Omental fat pad (tissue), 3 donors: ENCODE measurements at regions not wholly inside any gene's neighbourhood (a gene's known extent, or its start where the extent isn't known, plus 50 kb on each side); places are given as distances from the start of the nearest gene placed in this dataset.
"Not testable (repeated sequence)": the region's sequence is repeated elsewhere in the genome, so short reads cannot be mapped to it uniquely, and the experiment has no call there.

Source experiments
- ATAC-seq: fragments of 150-250 bp; one replicate; pipeline ENCODE4 v1.9.1; 2016; ENCODE audit warnings: mild to moderate bottlenecking, moderate library complexity; ENCODE audit not compliant: low FRiP score
- DNase-seq: peaks from one replicate; pipeline ENCODE4 v3.0.0-alpha.2; 2019; ENCODE audit warnings: low spot score
- CTCF ChIP-seq, 3 donors: fragments of 450-650 bp; IDR thresholded peaks; one replicate each; pipeline ENCODE4 v1.5.1; 2016 to 2017; ENCODE audit warnings: antibody characterized with exemption in 3 of 3, mild to moderate bottlenecking in 3 of 3, moderate library complexity in 2 of 3

DNA sequence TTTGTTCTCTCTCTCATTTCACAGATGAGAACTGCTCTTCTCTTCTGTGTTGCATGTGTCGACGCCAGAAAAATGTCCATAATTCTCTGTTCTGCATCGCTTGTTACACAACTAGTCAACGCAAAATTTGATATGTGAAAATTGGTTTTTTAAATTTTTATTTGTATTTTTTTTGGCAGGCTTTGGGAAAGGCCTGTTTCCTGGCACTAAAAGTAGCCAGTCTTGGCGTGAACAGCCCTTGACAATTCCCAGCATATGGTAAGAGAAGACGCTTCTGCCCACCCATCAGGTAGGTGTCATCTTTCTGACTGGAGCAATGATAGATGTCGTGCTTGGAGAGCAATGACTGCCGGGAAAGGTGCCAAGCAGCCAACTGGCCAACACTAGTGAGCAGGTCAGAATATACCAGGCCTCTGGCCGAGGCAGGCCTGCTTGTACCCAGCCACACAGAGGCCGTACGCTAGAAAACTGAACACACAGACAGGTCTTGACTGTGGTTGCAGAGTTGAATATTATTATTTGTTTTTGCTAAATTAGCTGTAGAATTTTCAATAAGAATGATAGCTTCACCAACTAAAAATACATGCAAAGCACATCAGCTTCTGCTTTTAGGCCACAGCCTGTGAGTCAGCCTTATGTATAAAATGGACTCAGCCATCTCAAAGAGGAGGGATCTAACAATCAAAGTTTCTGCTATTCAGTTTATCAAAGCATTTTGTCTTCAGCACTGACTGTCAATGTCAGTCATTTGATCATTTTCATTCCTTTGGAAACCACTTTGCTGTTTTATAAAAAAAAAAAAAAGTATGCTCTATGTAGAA is 837.5 kb downstream of the MCTP2 start:
- ATAC-seq: no peak
- TF ChIP-seq CTCF (IDR thresholded peaks at IDR 0.05): no peak
- DNase-seq: no peak

DNA sequence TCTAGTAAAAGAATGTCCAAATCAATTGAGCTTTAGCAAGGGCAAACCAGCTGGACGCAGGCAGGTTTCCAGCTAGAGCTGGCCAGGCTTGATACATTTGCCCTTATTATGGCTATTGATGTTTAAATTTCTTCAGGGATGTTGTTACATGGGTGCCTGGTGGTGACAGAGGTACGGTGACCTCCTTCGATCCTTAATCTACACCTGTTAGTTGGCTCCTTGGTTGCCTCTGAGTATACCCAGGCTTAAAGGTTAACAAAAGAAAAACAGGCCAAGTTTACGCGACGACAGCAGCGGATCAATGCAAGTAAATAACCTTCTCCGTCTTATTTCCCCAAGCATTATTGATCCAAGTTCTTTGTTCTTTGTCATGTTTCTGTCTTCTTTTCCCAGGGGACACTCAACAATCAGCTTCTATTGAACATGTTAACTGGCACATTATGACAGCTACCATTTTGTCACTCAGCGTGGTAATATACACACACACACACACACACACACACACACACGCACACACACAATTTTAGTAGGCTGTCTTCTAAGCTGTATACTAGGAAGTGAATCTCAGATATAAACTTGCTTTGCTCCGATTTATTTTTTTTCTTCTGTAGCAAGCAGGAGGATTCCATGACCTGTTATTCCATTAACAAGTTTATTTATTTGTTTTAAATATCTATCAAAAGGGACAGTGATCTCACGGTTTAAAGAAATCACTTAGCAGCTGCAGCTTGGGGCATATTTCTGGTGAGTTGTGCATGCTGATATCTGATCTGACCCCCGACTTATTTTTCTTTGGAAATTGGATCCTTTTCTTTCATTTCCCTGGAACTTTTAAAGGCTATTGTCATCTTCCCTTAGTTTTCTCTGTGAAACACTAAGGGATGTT is 844.7 kb downstream of the MCTP2 start:
- ATAC-seq (no peak), DNase-seq (no peak)
- TF ChIP-seq CTCF (IDR thresholded peaks at IDR 0.05): no peak

DNA sequence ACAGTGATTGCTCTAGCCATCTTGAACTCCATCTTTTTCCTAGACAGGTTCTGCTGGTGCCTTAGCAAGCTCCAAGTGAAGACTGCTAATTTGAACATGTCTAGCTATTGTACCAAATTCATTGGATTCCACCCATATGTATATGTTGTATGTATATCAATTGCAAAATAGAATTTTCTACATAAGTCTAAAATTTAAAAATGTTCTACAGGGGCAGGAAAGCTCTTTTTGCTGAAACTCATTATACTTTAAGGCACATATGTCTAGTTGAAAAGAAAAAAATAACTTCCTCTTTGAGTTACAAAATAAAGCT is 845.3 kb downstream of the MCTP2 start:
- TF ChIP-seq CTCF (IDR thresholded peaks at IDR 0.05): no peak
- ATAC-seq (no peak), DNase-seq (no peak)

- TF ChIP-seq CTCF (IDR thresholded peaks at IDR 0.05): no peak
- DNase-seq: no peak
- no peak for ATAC-seq
Observed at GRCh38 chr15:95078003-95078402, 846.6 kb downstream of the MCTP2 start.

GRCh38 chr15:95080228-95080627 is 848.9 kb downstream of the MCTP2 start:
- not testable (repeated sequence) for DNase-seq, ATAC-seq

GRCh38 chr15:95085056-95085455 is 853.7 kb downstream of the MCTP2 start:
- no peak for ATAC-seq
- TF ChIP-seq CTCF (IDR thresholded peaks at IDR 0.05): no peak
- no peak for DNase-seq

DNA sequence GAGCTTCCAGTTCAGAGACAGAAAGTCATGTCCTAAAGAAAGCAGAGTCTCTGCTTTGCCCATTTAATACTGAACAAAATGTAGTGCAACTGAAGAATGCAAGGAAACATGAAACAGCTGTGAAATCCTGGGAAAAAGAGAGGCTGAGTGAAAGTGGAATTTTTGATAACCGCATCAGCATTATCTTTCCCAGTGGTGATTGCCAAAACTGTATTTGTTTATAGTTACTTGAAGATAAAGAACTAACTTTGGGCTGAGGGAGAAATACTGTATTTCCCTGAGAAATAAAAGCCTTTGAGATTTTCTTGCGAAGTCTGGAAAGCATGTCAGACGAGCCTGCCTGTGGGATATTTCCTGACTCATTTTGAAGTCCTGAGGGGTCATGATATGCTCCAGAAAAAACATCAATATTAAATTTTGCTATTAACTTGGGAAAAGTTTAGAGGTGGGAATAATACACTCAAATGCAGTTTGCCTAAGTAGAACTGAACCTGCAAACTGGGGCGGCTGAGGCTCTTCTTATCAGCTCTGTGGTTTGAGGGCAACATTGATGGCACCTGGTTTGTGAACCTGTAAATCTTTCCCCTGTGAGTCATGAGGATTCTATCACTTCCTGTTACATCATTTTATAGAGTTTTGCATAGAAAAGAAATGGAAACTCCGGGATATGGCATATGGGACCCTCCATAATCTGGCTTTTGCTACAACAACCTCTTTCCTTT is 855.3 kb downstream of the MCTP2 start:
- no peak for TF ChIP-seq CTCF (IDR thresholded peaks at IDR 0.05)
- no peak for DNase-seq
- ATAC-seq: no peak
